Pulmonary artery endothelial cell (primary cell): ENCODE measurements at regions not wholly inside any gene's neighbourhood (a gene's known extent, or its start where the extent isn't known, plus 50 kb on each side); places are given as distances from the start of the nearest gene placed in this dataset.
A peak's percentile ranks its signal among the peaks of the same experiment; 100 is the strongest.

Source experiments
- DNase-seq: peaks from one replicate; pipeline ENCODE4 v3.0.0-alpha.2; 2011; ENCODE audit warnings: low read depth, low spot score

GRCh38 chr2:118207889-118208288 lies 119.6 kb downstream of the INSIG2 start:
- no peak for DNase-seq

DNA sequence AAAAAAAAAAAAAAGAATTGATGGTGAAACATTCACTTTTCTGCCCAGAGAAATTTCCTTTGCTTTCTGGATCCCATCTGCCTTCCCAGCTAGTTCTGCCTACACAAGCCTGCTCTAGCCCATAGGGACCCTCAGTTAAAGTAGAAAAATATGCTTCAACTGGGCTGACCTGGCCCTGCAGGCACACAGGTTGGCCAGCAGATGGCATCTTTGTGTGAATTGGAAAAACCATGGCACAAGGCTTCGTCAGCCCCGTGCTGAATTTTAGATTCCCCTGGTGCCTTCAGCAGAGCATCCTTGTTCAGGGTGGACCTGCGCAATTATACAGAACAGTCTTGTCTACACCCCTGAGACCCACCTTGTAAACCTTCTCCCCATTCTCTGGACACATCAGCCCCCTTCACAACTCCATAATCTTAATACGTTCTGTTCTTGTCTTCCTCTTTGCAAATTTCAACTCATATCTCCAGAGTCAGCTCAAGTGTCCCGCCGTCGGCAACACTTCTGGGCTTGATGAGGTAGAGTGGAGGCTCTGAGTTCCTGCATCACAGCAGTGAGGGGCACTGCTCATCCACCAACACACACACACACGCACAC lies 114.5 kb downstream of the INSIG2 start:
- no peak for DNase-seq

DNA sequence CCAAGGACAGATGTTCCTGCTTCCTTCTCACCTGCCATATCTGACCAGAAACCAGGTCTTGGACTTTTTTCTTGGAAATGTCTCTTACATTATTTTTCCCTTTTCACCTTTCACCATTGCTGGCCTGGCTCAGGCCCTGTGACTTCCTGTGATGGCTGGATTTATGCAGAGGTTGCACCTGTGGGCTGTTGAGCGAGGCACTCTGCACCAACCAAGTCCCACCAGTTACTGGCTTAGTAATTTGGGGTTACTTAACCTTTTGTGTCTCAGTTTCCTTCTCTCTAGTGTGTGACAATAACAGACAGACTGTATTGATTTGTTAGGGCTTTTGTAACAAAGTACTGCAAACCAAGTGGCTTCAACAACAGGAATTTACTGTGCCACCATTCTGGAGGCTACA lies 110.0 kb downstream of the INSIG2 start:
- no peak for DNase-seq

DNA sequence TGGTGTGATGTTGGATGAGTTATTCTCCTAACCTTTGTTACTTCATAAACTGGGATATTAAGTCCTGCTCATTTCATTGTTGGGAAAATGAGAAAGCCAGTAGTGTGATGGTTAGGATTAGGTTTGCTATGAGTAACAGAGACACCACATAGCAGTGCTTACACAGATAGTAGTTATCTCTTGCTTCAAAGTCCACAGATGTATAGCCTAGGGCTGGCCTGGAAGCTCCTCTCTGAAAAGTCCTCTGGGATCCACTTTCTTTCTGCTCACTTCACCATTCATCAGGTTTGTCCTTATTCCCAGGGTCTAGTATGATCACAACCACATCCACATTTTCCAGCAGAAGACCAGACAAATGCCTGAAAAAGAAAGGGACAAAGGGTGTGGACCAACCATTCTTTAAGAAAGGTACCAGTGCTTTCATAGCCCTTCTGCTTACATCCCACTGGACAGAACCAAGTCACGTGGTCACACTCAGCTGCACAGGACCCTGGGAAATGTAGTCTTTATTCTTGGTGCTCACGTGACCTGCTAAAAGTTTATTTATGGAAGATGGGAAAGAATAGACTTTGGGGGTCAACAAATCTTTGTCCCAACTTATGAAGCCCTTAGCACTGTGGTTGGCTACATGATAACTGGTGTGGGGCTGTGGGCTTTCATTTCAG lies 108.9 kb downstream of the INSIG2 start:
- DNase-seq, result no peak

- DNase-seq, result no peak
Measured at GRCh38 chr2:118190474-118190873, 102.2 kb downstream of the INSIG2 start.

DNA sequence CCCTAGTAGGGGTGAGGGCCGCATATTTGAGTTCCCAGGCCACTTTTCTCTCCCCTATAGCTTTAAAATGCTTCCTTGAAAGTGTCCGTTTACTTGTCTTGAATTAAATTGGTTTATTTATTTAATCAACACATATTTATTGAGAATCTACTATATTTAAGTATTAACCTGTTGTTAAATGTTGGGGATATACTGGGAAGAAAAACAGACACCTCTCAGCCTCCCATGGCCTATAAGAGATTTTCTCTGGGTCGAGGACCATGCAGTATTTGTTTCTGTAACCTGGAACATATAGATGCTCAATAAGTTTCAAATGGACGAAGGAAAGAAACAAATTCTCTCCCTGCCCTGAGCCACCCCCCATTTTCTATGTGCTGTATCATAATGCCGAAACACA lies 98.6 kb downstream of the INSIG2 start:
- DNase-seq, result no peak

DNA sequence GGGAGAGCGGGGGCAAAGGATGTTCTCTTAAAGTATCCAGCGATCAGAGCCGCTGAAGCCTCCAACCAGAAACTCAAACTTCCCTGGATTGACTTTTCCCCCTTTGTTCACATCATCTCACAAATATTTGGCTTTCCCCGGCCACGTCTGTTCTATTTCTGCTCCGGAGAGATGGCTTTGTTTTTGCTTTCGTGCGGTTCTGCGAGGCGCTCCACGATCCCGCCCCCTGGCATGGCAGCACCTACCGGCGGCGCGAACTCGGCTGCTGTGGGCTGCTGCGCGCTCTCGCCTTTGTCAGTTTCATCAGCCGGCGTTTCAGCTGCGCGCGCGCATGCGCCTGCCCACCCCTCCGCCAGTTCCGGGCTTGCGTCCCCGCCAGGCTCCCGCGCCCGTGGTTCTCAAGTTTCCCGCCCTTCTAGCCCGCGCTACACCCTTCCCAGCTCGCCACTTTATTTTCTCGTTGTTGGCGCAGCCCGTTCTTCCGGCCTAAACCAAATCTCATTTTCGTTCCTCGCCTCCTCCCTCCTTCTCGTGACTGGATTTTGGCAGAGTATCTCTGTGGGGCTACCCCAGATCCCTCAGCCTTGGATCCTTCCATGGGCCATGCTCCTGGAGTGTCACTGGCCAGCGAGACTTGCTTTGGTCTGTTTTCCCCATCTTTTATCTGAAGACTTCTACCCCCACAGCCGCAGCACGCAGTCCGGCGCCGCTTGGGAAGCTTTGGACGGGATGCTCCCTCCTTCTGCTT lies 98.0 kb downstream of the INSIG2 start:
- DNase-seq, result peak; percentile 53

- no peak for DNase-seq
Measured at GRCh38 chr2:118185210-118186109, 97.2 kb downstream of the INSIG2 start.

DNA sequence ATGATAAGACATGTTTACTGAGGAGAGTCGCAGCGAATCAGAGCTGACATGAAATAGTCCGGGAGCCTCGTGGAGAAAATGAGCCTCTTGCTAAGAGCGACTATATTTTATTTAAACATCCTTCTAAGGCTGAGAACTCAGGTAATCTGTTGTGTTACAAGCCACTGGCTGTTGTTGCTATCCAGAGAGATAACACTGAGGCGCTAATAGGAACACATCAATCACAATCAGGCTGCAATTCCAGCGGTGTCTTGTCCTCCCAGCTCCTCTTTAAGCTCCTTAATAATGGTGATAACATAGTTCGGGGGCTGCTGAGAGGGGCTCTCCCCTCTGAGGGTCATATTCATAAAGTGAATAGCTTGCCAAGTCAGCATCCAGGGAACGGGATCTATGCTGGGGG lies 95.1 kb downstream of the INSIG2 start:
- no peak for DNase-seq

GRCh38 chr2:118179445-118179844 lies 91.2 kb downstream of the INSIG2 start:
- no peak for DNase-seq

DNA sequence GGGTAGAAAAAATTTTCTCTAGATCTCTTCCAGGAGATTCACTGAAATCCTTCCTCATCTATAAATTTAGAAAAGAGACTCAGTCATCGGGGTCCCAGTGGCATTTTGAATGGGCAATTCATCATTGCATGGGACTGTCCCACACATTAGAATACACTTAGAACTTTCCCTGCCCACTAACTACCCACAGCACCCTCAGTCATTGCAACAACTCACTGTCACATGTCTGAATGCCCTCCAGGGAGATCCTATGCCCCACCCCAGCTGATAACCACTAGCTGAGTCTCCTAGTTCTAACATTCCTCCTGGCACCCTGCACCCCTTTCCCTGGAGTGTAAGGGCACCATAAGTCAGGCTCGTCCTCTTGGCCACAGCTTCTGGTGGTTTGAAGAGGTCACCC lies 89.6 kb downstream of the INSIG2 start:
- DNase-seq, result no peak

DNA sequence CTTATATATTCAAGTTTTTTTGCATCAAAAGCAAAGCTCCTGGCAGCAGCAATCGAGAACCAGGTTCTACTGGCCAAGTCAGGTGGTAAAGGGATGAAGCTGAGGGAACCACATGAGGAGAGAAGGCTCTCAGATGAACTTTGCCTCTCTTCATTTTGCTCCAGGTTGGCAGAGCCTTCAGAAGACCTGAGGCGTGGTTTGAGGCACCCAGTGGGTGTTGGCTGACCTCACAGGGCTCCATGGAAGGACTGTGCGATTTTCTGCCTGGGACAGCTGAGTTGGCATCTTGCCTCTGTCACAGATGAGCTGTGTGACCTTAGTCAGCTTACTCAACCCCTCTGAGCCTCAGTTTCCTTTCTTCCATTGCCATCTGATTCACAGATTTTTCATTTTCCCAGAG lies 89.0 kb downstream of the INSIG2 start:
- no peak for DNase-seq

DNA sequence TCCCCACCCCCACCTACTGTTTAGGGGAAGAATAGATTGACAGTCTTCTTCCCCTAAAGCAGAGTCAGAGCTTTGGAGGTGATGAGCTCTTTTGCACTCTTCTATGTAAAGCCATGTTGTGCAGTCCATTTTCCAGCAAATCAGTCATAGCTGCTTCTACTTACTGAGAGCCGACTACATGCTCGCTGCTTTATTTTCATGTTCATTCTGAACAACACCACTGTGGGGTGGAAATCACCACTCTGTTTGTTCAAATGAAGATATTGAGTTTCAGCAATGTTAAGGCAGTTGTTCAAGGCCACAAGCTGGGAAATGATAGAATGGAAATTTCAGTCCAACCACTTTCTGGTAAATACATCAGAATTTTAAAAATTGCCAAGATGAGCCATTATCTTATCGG lies 88.3 kb downstream of the INSIG2 start:
- no peak for DNase-seq

GRCh38 chr2:118171546-118171945 lies 83.3 kb downstream of the INSIG2 start:
- no peak for DNase-seq

DNA sequence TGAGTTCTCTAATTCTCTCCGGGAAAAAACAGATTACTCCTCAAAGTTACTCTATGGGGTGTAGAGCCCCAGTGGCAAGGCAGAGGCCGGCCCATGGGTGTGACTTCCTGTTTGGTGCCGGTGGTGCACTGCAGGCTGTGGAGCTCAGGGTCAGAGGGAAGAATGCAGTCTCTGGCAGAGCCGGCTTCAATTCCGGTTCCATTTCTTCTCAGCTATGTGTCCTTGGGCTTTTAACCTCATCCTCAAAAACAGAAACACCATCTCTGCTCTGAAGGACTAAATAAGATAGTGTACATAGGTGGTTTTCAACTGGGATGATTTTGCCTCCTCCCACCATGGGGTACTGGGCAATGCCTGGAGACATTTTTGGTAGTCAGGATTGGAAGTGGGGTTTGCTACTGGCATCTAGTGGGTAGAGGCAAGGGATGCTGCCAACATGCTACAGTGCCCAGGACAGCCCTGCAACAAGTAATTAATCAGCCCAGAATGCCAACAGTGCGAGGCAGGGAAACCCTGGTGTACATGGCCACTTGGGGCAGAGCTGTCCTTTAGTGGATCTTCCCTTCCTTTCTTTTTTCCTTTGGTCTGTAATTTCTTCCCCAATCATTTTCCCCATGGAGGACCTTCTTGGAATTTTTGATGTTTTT lies 81.2 kb downstream of the INSIG2 start:
- DNase-seq, result no peak

DNA sequence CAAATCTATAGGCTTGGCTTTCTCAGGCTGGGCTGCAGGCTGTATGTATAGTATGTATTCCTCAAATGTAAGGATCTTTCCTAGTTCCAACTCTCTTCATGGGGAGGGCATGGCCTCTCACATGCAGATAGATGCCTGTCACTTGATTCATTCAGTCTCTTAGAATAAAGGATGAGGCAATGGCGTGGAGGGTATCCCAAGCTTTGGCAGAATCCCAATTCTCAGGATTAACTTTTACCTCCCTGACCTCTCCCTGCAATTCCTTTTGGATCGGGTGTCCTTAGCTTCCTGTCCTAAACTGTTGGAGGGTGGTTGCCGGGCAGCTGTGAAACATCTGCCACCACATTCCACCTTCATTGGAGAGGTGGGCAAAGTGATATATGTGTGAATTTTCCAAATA lies 80.3 kb downstream of the INSIG2 start:
- DNase-seq, result no peak

GRCh38 chr2:118167026-118167425 lies 78.8 kb downstream of the INSIG2 start:
- DNase-seq, result no peak

GRCh38 chr2:118166242-118166641 lies 78.0 kb downstream of the INSIG2 start:
- no peak for DNase-seq

DNA sequence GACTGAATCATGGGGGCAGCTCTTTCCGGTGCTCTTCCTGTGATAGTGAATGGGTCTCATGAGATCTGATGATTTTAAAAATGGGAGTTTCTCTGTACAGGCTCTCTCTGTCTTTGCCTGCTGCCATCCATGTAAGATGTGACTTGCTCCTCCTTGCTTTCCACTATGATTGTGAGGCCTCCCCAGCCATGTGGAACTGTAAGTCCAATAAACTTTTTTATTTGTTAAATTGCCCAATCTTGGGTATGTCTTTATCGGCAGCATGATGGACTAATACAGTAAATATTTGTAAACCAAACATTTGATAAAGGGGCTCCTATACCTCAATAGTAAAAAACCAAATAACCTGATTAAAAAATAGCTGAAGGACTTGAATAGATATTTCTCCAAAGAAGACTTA lies 77.3 kb downstream of the INSIG2 start:
- DNase-seq, result no peak
